Liver (tissue), 8 donors: ENCODE measurements at regions not wholly inside any gene's neighbourhood (a gene's known extent, or its start where the extent isn't known, plus 50 kb on each side); places are given as distances from the start of the nearest gene placed in this dataset.

Experiments
- DNase-seq: peaks from one replicate; pipeline ENCODE4 v3.0.0-alpha.2; 2017; ENCODE audit warnings: low spot score
- H3K27ac ChIP-seq, 2 donors: one replicate each; pipeline ENCODE4 v1.7.0; 2013; ENCODE audit warnings: inconsistent platforms in 2 of 2, low read length in 2 of 2, control low read depth in 1 of 2, low read depth in 1 of 2, mild to moderate bottlenecking in 1 of 2
- H3K27me3 ChIP-seq, 4 donors: one replicate each; pipeline versions ENCODE4 v1.6.1 to v1.7.0; 2013; ENCODE audit warnings: low read length in 3 of 4, inconsistent platforms in 1 of 4, mild to moderate bottlenecking in 1 of 4, moderate library complexity in 1 of 4; ENCODE audit not compliant: control insufficient read depth in 4 of 4, insufficient read depth in 4 of 4
- H3K36me3 ChIP-seq, 4 donors: one replicate each; pipeline versions ENCODE4 v1.6.1 to v1.7.0; 2013; ENCODE audit warnings: low read length in 3 of 4, mild to moderate bottlenecking in 3 of 4, low read depth in 1 of 4, moderate library complexity in 1 of 4; ENCODE audit not compliant: control insufficient read depth in 4 of 4, insufficient read depth in 3 of 4
- H3K4me1 ChIP-seq, 4 donors: one replicate each; pipeline versions ENCODE4 v1.6.1 to v1.7.0; 2013; ENCODE audit warnings: low read length in 3 of 4, mild to moderate bottlenecking in 3 of 4, moderate library complexity in 1 of 4; ENCODE audit not compliant: control insufficient read depth in 4 of 4, insufficient read depth in 4 of 4
- H3K4me3 ChIP-seq, 3 donors: one replicate each; pipeline versions ENCODE4 v1.6.1 to v1.7.0; 2013; ENCODE audit warnings: low read length in 3 of 3, control low read depth in 1 of 3, low read depth in 1 of 3, mild to moderate bottlenecking in 1 of 3
- H3K9ac ChIP-seq, 2 donors: one replicate each; pipeline ENCODE4 v1.7.0; 2013; ENCODE audit warnings: low read length in 2 of 2, mild to moderate bottlenecking in 2 of 2, moderate library complexity in 2 of 2, control low read depth in 1 of 2, low read depth in 1 of 2
- H3K9me3 ChIP-seq, 4 donors: one replicate each; pipeline versions ENCODE4 v1.6.1 to v1.7.0; 2013; ENCODE audit warnings: low read length in 3 of 4; ENCODE audit not compliant: control insufficient read depth in 4 of 4
- ATF3 ChIP-seq: IDR thresholded peaks from 2 replicates; pipeline ENCODE4 v1.6.1; 2016; ENCODE audit warnings: antibody characterized with exemption
- CTCF ChIP-seq: fragments of 150-350 bp; IDR thresholded peaks from 2 replicates; pipeline ENCODE4 v1.5.1; 2017; ENCODE audit warnings: improper control_type of control experiment, low read depth, low read length; ENCODE audit not compliant: missing input control
- EGR1 ChIP-seq, 2 donors: IDR thresholded peaks; 2 replicates each; pipeline ENCODE4 v1.6.1; 2016 to 2018; ENCODE audit warnings: antibody characterized with exemption in 2 of 2, low read depth in 2 of 2
- FOXA1 ChIP-seq: IDR thresholded peaks from 2 replicates; pipeline ENCODE4 v1.6.1; 2016; ENCODE audit warnings: antibody characterized with exemption
- FOXA2 ChIP-seq: IDR thresholded peaks from 2 replicates; pipeline ENCODE4 v1.6.1; 2016; ENCODE audit warnings: antibody characterized with exemption
- GABPA ChIP-seq, 2 donors: IDR thresholded peaks in 1 of 2; conservative IDR thresholded peaks in 1 of 2; 2 replicates each; pipeline ENCODE4 v1.6.1; 2016; ENCODE audit warnings: antibody characterized with exemption in 2 of 2, mild to moderate bottlenecking in 1 of 2, moderate library complexity in 1 of 2
- HNF4A ChIP-seq, 2 donors: conservative IDR thresholded peaks; 2 replicates each; pipeline ENCODE4 v1.6.1; 2016; ENCODE audit warnings: antibody characterized with exemption in 2 of 2, mild to moderate bottlenecking in 2 of 2
- HNF4G ChIP-seq: IDR thresholded peaks from 2 replicates; pipeline ENCODE4 v1.6.1; 2016; ENCODE audit warnings: antibody characterized with exemption
- JUND ChIP-seq, 2 donors: IDR thresholded peaks; 2 replicates each; pipeline ENCODE4 v1.6.1; 2016; ENCODE audit warnings: antibody characterized with exemption in 2 of 2
- MAX ChIP-seq: IDR thresholded peaks from 2 replicates; pipeline ENCODE4 v1.6.1; 2016; ENCODE audit warnings: antibody characterized with exemption
- NR2F2 ChIP-seq: IDR thresholded peaks from 2 replicates; pipeline ENCODE4 v1.6.1; 2016; ENCODE audit warnings: antibody characterized with exemption
- RAD21 ChIP-seq, 2 donors: IDR thresholded peaks; 2 replicates each; pipeline ENCODE4 v1.6.1; 2016; ENCODE audit warnings: antibody characterized with exemption in 2 of 2, mild to moderate bottlenecking in 2 of 2
- REST ChIP-seq: IDR thresholded peaks from 2 replicates; pipeline ENCODE4 v1.6.1; 2016; ENCODE audit warnings: antibody characterized with exemption, mild to moderate bottlenecking
- RXRA ChIP-seq, 2 donors: IDR thresholded peaks; 2 replicates each; pipeline ENCODE4 v1.6.1; 2017 to 2018; ENCODE audit warnings: antibody characterized with exemption in 2 of 2, mild to moderate bottlenecking in 1 of 2
- SP1 ChIP-seq: IDR thresholded peaks from 2 replicates; pipeline ENCODE4 v1.6.1; 2018; ENCODE audit warnings: antibody characterized with exemption, mild to moderate bottlenecking
- TAF1 ChIP-seq: conservative IDR thresholded peaks from 2 replicates; pipeline ENCODE4 v1.6.1; 2016; ENCODE audit warnings: antibody characterized with exemption, mild to moderate bottlenecking
- YY1 ChIP-seq: IDR thresholded peaks from 2 replicates; pipeline ENCODE4 v1.6.1; 2016; ENCODE audit warnings: antibody characterized with exemption, mild to moderate bottlenecking
- ZBTB33 ChIP-seq: IDR thresholded peaks from 2 replicates; pipeline ENCODE4 v1.6.1; 2016; ENCODE audit warnings: antibody characterized with exemption
- WGBS: extraction: QIAGEN DNeasy Blood & Tissue Kit; methylation state at CpG from one replicate; pipeline ENCODE4 v1.1.7; 2013; 5-methylcytosine and 5-hydroxymethylcytosine counted together
- donor health status: healthy.
- donor health status: healthy.
- donor health status: healthy.
- donor health status: healthy.
- donor health status: healthy.

- DNase-seq: no peak
- 92% methylated on average over 8 of the region's 8 CpGs for WGBS
These were observed 61.8 kb upstream of the DRGX start for GRCh38 chr10:49457686-49458085.

More at GRCh38 chr10:49457686-49458085, 61.8 kb upstream of the DRGX start:
- Histone ChIP-seq H3K27ac (no peak overlapping the region), H3K36me3 (peaks cover 9 to 54% (median 30%) of the 10 kb centered on the region in 4 donors), H3K4me3 (no peak overlapping the region), H3K9ac (no peak overlapping the region), H3K9me3 (peaks cover 0 to 8% (median 4%) of the 10 kb centered on the region in 4 donors), H3K27me3 (no peaks in the 10 kb centered on the region), H3K4me1 (no peaks in the 10 kb centered on the region)
- no peak for TF ChIP-seq RXRA (IDR thresholded peaks at IDR 0.05)
- no peak for TF ChIP-seq MAX
- TF ChIP-seq TAF1: no peak
- no peak for TF ChIP-seq CTCF
- no peak for TF ChIP-seq EGR1 (IDR thresholded peaks at IDR 0.05; ENCODE audit: low read depth in 2 of 2)
- TF ChIP-seq SP1: no peak
- TF ChIP-seq RAD21 (IDR thresholded peaks at IDR 0.05): no peak
- TF ChIP-seq REST: no peak
- no peak for TF ChIP-seq GABPA (IDR thresholded peaks at IDR 0.05 in 1 of 2, conservative IDR thresholded peaks at IDR 0.05 in 1 of 2)
- TF ChIP-seq ZBTB33: no peak
- TF ChIP-seq HNF4G: no peak
- no peak for TF ChIP-seq NR2F2
- no peak for TF ChIP-seq YY1
- TF ChIP-seq JUND (IDR thresholded peaks at IDR 0.05): no peak
- TF ChIP-seq FOXA1: no peak
- no peak for TF ChIP-seq HNF4A (conservative IDR thresholded peaks at IDR 0.05)
- no peak for TF ChIP-seq ATF3
- TF ChIP-seq FOXA2: no peak
